ENCODE measurements at regions not wholly inside any gene's neighbourhood (a gene's known extent, or its start where the extent isn't known, plus 50 kb on each side); places are given as distances from the start of the nearest gene placed in this dataset.

DNA sequence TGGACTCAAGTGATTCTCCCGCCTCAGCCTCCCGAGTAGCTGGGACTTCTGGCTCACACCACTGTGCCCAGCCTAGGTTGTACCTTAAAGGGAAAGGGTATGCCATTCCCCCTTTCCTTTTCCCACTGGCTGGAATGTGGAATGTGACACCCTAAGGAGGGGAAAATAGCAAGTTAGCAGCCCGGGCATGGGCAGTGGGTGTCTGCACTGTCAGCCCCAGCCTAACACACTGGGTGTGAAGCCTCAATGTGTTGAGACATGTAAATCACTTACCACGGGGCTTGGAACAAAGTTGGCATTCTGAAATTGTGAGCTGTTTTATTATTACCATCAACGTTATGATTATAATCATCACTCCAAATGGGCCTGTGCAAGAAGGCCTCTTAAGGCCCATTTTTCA lies 80.8 kb upstream of the PTPN1 start:
- no peak for TF ChIP-seq CTCF (optimal IDR thresholded peaks at IDR 0.05 in 1 of 3, IDR thresholded peaks at IDR 0.05 in 1 of 3, conservative IDR thresholded peaks at IDR 0.05 in 1 of 3; ENCODE audit: extremely low read depth in 1 of 3, insufficient read depth in 2 of 3, low read length in 3 of 3)
- TF ChIP-seq EZH2 (IDR thresholded peaks at IDR 0.05; ENCODE audit: low read length) = no peak

Data from keratinocyte (primary cell).